GM12864 (cell line): ENCODE measurements at regions not wholly inside any gene's neighbourhood (a gene's known extent, or its start where the extent isn't known, plus 50 kb on each side); places are given as distances from the start of the nearest gene placed in this dataset.

Source experiments
- DNase-seq: peaks from one replicate; pipeline ENCODE4 v3.0.0-alpha.2; 2011; ENCODE audit warnings: low read depth
- H3K4me3 ChIP-seq: 2 replicates; pipeline ENCODE4 v1.5.1; 2011; ENCODE audit warnings: mild to moderate bottlenecking, low read depth, low read length, control low read depth
- TF ChIP-seq, protein P1 (sequence below): IDR thresholded peaks from 2 replicates; pipeline ENCODE4 v1.5.1; 2011; ENCODE audit warnings: low read depth, mild to moderate bottlenecking, moderate library complexity, low read length, control low read depth, inconsistent platforms; ENCODE audit errors: missing control alignments

DNA sequence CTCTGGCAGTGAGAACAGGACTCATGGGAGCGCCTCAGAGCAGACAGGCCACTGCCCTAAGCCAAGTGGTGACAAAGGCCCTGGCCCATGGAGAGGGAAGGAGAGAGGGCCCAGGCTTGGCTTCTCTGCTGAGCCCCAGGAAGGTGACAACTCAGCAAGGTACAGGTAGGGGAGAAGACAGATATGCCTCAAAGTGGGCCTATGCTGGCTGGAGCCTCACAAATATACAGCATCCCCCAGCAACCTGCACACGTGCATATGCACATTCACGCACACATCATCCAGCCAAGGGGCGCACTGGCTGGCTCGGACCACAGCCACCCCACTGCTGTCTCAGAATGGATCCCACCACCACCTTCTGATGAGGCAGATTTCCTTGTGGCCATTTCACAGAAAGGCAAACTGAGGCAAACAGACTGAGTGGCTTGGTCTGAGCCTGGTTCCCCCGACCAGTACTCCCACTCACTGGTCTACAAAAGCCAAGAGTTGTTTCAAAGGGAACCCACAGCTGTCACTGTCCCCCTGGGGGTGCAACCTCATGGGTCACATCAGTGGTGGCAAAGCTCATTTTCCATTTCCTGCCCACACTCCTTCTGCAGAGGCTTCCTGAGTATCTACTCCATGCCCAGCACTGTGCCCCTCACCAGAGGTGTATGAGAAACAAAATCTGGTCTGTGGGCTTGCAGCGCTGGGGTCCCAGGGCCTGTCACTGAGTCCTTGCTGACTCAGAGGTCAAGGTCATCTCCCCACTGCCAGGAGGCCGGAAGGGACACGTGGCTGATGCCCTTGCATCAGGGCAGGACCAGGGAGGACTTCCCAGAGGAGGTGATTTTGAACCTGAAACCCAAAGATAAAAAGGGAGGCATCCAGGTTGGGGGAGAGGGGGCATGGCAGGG, 67.3 kb upstream of the PRR5 start:
- H3K4me3 ChIP-seq: no peak overlapping the region
- DNase-seq: no peak
- TF ChIP-seq, protein P1, sequence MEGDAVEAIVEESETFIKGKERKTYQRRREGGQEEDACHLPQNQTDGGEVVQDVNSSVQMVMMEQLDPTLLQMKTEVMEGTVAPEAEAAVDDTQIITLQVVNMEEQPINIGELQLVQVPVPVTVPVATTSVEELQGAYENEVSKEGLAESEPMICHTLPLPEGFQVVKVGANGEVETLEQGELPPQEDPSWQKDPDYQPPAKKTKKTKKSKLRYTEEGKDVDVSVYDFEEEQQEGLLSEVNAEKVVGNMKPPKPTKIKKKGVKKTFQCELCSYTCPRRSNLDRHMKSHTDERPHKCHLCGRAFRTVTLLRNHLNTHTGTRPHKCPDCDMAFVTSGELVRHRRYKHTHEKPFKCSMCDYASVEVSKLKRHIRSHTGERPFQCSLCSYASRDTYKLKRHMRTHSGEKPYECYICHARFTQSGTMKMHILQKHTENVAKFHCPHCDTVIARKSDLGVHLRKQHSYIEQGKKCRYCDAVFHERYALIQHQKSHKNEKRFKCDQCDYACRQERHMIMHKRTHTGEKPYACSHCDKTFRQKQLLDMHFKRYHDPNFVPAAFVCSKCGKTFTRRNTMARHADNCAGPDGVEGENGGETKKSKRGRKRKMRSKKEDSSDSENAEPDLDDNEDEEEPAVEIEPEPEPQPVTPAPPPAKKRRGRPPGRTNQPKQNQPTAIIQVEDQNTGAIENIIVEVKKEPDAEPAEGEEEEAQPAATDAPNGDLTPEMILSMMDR: no peak

DNA sequence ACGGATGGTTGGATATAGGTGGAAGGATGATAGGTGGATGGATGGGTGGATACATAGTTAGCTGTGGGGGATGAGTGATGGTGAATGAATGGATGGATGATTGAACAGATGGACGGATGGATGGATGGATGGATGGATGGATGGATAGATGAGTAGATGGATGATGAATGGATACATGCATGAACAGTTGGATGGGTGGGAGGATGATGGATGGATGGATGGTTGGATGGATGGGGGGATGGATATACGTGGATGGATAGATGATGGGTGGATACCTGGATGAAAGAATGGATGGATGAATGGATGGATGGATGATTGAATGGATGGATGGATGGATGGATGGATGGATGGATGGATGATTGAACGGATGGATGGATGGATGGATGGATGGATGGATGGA, 68.4 kb upstream of the PRR5 start:
- no peak for DNase-seq
- TF ChIP-seq, protein P1: no peak
- no peak overlapping the region for H3K4me3 ChIP-seq

DNA sequence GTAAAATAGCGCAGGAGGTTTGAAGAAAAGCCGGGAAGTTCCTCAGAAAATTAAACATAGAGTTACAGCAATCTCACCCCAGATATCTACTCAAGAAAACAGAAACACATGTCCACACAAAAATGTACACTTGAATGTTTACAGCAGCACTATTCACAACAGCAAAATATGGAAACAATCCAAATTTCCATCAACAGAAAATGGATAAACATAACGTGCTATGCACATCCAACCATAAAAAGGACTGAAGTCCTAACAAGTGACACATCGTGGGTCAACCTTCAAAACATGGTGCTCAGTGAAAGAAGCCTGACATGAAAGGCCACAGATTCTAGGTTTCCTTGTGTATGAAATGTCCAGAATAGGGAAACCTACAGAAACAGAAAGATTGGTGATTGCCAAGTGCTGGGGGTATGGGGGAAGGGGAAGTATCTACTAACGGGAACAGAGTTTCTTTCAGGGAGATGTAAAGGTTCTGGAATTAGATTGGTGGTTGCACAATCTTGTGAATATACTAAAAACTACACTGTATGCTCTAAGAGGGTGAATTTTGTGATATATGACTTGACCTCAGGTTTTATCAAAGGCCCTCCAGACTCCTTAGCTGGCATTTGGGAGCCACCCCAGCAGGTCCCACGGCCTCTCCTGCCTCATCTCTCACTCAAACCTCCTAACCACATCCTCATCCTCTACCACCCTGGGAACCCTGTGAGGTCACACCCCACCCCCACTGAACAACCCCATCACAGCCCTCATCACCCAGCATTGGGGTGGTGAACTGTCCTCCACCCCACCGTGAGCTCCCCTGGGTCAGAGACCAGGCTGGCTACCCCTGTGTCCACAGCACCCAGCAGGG, 69.2 kb upstream of the PRR5 start:
- TF ChIP-seq, protein P1: no peak
- DNase-seq: no peak
- H3K4me3 ChIP-seq: no peak overlapping the region

DNA sequence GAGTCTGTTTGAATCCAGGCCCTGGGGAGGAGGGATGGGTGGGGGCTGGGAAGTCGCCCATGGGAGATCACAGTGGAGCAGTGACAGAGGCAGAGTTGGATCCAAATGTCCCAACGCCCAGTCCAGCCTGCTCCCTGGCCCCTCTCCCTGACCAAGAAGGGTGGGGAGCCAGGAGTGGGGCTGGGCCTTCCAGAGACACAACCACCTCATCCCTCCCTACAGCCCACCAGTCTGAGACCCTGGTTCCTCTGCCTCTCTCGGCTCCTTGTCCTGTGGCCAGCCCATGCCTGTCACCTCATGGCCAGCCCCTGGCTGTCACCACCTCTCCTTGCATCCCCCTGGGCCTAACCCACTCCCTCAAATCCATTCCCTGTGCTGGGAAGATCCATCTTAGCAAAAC, 71.2 kb upstream of the PRR5 start:
- no peak overlapping the region for H3K4me3 ChIP-seq
- no peak for DNase-seq
- TF ChIP-seq, protein P1: no peak

DNA sequence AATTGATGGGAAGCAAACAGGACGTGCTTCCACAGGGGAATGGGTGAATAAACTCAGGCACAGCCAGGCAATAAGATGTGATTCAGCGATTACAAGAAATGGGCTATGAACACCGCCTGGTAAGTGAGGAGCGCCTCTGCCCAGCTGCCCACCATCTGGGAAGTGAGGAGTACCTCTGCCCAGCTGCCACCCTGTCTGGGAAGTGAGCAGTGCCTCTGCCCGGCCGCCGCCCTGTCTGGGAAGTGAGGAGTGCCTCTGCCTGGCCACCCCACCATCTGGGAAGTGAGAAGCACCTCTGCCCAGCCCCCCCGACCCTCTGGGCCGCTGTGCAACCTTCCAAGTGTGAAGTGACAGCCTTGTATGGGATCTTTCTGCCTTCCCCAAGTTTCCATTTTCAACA, 73.2 kb upstream of the PRR5 start:
- TF ChIP-seq, protein P1: no peak
- no peak for DNase-seq
- H3K4me3 ChIP-seq: no peak overlapping the region

DNA sequence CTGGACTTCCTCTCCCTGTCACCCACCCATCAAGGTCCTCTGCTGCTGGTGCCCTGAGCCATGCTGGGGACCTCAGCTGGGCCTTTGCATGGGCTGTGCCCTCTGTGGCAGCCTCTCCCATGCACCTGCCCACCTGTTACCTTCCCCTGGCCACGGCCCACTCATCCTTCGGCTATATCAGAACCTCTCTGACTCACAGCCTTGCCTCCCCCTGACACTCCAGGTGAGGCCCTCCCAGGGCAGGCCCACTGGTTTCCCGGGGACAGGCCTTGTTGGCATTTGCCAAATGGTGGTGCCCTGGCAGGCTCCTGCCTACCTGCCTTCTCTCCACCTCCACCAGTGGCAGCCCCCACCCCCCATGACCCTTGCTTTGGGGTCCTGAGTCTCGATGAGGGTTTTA, 73.7 kb upstream of the PRR5 start:
- no peak overlapping the region for H3K4me3 ChIP-seq
- DNase-seq: no peak
- TF ChIP-seq, protein P1: no peak
